NCI-H146 treated with DMSO at 0.1 percent for 48 hours (cell line): ENCODE measurements at regions not wholly inside any gene's neighbourhood (a gene's known extent, or its start where the extent isn't known, plus 50 kb on each side); places are given as distances from the start of the nearest gene placed in this dataset.

Experiments used
- DNase-seq: peaks from one replicate; lab custom pipeline; 2025; ENCODE audit not compliant: unreplicated experiment; lab: John Stamatoyannopoulos, UW

DNA sequence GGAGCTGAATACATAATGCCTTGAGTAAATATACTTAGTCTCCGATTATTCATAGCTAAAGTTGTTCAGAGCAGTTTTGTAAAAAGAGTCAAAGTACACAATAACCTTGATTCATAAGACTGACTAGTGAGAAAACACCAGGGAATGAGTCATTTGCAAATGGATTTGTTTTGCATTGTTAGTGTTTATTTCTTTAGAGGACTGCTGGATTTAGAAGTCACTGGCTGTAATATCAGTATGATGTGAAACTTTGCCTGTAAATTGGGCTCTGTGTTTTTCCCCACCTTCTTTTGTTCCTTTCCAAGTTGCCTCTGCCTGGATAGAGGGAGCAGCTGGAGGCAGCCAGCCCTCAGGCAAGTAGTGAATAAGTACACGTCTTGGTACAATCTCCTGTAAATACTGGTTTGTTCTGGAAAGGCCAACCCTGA lies 474.7 kb downstream of the NUF2 start:
- DNase-seq: peak; percentile 73

DNA sequence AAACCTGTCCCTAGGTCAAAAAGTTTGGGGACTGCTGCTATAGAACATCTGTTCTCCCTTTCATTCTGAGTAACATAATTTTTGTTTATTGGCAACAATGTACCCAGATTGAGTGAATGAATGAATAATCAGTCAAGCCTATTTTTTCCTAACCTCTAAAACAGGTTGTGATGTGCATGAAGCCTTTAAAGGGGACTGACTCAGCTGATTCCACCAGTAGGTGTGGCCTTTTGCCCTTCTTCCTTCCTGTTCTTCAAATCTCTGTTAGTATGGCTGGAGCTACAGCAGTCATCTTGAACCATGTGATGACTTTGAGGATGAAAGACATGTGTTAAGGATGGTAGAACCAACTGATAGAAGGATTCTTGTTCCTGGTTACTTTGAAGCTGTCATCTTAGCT lies 476.1 kb downstream of the NUF2 start:
- DNase-seq: no peak

DNA sequence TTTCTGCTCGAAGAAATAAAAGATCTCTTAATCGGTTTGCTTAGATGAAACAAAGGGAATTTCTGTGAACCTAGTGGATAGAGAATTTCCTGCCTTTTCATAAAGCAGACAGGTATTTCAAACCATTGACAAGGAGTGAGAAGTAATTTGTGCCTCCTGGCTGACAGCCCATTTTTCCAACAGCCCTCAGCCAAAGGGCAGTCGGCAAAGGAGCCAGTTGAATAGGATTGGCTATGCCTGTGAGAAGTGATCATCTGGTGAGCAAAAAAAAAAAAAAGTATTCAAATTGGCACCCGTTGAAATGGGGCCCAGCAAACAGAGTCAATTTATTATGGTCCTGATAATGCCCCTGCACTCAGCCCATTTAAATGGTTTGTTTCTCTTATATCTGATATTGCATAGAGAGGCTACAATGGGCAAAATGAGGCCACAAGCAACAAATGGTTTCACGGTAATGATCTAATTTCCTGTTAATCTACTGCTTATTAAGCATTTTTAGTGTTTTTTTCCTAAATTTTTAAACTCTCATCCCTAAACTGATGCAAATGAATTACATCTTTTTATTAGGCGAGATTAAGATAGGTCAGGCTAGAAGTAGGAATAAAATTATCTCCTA lies 477.5 kb downstream of the NUF2 start:
- peak; percentile 16 for DNase-seq

DNA sequence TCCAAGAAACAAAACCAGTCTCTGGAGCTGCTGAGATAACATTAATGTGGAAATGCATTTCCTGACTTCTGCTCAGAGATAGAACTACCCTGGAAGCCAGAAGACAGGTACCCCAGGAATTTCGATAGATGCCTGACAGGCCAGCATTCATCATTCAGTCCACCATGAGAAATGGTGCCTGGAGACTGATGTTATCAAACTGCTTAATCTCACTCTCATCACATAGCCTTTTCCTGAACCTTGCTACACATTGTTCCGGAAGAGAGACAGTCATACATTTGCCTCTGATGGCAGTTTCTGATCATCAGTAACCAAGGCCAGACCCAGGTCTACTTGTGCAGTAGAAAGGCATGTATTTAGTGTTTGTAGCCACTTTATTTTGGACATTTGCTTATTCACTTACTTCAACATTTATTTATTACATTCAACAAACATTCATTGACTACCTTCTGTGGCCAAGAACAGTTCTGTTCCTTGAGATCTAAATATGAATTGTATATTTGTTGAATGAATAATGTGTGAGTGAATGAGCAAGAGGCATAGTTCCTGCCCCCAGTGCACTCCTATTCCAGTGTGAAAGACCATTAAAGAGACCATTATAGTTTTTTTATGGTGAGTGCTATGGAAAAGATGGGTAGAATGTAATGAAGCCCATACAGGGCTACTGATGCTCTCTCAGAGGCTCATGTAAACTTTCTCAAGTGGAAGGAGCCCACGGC lies 485.7 kb downstream of the NUF2 start:
- DNase-seq: no peak

DNA sequence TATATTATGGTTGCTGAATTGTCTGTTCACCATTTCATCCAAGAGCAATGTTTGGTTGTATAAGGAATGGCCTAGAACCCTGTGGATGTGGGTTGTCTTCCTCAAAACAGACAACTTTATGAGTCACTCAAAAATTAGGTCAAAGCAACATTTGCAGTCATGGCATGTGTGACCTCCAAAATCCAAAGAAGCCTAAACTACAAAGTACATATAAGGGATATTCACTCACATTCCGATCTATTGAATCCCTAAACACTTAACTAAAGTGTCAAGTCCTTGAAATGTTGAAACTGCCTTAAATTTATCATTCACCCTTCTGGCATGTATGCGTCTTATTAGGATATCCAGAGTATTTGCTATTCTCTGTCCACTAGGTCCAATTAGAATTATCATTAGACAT lies 491.5 kb downstream of the NUF2 start:
- no peak for DNase-seq

DNA sequence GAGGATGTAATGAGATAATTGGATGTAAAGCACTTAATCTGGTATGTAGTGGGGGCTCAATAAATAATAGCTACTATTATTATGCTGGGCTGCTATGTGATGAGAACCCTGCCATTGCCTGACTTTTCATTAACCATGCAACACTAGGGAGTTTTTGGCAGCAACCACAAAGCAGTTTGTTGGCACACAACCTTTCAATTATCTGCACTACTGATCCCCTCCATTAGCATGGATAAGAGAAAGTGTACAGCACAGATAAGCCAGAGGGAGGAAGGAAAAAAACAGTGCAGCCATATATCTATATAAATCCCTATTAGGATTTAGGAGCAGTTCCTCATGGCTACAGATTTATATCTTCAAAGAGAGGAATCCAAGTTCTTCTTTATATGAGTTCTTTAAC lies 498.5 kb downstream of the NUF2 start:
- no peak for DNase-seq

DNA sequence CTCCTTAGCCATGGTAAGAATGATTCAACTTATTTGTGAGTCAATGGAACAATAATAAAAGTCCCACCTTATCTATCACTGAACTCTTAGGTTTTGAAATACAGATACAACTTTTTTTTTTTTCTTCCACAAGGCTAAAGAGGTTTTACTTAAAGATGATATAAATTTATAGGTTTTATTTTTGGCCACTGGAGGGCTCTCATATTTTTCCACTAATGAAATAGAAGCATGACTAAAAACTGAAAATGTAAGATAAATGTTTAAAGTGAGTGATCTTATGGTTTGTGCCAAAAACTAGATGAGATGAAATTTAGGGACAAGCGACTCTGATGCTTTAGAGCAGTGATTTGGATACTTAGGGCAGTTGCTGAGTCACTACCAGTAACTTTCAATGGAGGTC lies 499.0 kb downstream of the NUF2 start:
- DNase-seq: no peak

DNA sequence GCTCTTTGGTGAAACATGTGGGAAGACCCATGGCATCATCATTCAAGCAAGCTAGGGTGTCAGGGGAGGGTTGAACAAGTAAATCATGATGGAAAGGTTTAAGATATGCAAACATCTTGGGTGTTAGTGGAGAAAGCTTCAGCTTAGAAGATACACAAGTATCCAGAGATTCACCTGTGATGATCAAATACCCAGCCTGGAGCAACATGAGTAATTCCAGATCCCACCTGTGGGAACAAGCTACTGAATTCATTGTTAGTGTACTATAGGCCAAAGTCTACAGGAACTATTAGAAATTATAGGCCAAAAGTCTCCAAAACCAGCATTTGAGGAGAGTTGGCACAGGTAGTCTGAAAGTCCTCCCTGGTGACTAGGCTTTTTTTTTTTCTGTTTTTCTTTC lies 499.9 kb downstream of the NUF2 start:
- no peak for DNase-seq

DNA sequence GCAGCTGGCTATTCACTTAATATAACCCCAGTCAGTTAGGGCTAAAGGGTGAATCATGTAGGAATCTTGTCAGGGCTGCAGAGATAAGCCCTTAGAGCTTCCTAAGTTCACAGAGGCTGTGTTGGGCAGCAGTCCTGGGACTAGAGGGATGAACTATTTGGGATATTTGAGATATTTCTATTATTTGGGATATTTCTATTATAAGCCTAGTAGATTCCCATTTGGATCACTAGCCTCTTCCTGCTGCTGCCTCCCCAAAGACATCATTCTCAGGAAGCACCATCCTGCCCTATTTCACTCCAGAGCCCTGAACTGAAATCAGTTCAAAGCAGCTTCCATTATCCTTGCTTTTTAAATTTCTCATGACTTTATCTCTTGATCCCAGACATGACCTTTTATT lies 501.3 kb downstream of the NUF2 start:
- no peak for DNase-seq

DNA sequence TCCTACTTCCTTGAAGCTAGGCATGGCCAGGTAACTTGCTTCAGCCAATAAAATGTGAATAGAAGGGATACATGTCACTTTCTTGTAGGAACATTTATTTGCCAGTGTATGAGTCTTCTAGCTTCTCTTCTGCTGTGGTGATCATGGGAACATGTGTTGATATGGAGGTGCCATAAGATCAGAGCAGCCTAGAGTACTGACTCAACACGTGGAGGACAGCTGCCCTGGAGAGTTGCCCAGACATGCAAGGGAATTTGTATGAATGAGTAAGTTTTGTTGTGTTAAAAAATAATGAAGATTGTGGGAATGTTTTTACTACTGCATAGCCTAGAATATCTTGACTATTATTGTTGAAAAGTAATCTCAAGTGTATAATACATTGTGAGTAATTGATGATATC lies 502.3 kb downstream of the NUF2 start:
- no peak for DNase-seq

DNA sequence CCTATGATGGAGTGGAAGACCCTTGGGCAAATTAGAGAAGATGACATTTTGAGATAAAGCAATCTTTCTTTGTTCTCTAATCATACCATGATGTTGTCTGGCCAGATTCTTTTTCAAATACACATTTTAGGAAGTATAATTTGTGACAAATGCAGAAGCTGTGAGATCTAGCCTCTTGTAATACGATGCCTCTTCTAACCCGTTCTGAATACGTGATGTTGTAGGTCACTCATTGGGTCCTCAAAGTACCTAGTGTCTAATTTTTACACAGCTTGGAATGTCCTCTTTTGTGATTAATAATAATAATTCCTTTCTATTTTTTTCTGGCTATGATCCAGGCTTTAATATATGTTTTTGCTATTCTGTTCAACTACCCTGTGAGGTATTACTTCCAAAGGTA lies 502.7 kb downstream of the NUF2 start:
- no peak for DNase-seq

DNA sequence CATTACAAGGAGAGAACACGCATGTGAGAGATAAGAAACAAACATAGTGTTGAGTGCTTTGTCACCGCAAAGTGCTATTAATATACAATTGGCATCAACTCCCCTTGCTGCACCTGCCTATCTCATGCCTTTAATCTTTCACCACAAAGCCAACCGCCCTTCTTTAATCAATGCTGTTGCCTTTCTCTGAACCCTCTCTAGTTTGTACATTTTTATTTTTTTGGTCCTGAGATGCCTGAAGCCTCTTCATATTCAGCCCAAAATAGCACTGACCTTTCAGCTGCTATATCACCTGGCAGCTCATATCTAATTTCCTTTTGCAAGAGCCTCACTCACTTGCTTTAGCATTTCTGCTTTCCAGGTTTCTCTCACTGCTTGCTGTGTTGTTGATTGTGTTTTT lies 504.7 kb downstream of the NUF2 start:
- DNase-seq: peak; percentile 97

DNA sequence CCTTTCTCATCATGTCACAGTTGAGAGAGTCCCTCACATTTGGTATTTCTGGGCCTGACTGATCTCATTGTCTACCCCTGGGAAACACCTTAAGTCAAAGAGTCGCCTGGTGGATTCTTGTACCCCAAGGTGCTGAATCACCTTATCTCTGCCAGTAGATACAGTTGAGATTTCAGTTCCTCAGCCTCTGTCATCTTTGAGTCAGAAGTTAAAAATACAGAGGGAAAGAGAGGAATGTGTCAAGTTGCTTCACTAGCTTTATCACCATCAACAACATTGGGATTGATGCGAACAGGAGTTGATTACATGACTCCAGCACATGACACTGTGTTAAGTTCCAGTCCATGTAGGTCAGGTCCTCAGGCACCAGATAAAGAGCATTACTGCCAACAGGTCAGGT lies 513.0 kb downstream of the NUF2 start:
- DNase-seq: no peak

DNA sequence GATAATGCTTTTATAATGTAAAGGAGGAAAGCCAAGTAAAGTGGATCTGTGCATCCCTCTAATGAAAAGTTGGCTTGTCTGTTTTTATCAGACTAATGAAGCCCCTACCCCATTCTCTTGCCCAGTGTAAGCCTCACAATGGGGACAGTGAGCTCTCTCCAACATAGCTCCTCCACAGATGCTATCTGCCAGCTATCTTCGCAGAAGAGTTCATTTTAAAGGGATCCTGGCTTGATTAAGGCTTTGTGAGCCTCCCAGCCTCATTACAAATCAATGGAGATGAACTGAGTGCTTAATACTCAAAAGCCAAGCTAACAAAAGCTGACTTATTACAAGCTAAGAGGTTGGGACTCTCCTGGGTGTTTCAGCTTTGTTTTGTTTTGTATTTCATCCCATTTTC lies 514.7 kb downstream of the NUF2 start:
- no peak for DNase-seq

DNA sequence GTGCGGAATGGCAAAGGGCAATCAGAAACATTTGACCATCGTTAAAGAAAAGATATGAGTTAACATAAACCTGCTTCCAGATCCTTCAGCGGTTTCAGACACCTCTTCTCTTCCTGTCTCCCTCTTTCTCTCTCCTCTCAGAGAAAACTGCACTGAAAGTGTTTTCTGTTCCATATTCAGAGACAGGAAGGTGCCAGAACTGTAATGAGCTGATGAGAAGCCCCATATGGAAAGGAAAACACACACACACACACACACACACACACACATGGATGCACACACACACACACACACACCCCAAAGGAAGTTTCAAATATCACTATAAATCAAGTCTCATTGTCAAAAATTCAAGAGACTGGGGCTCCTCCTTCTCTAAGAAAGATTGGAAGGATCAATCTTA lies 515.5 kb downstream of the NUF2 start:
- DNase-seq: no peak

DNA sequence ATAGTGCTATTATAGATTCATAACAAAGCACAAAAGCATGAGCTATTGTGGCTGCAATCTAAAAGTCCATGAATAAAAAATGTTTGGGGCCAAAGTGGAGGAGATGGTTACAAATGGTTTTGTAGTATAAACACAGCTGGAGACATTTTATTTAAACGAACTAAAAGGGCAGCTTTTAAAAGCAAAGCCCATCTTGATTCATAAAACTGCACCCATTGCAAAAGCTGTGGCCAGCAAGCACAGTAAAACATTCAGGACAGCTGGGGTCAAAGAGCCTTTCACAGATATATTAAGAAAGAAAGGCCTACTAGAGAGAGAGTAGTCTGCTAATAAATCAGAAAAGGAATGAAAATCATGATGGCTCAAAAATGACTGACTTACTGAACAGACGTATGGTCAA lies 520.8 kb downstream of the NUF2 start:
- no peak for DNase-seq

DNA sequence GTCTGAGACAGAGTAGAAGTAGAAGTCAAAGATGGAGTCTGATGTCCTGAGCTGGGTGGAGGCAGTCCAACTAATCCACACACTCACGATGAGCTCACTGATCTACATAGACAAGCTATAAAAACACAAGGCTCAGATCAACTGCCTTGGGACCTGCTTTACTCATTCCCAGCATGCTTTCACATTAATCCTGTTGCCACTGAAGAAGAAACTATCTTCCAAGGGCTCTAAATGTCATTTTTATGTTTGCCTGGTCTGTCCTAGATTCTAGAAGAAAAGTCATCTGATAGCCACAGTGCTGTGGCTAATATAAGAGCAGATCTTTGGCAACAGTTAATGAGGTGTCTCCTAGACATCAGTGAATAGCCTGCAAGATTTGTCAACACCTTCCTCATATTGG lies 522.7 kb downstream of the NUF2 start:
- DNase-seq: no peak

DNA sequence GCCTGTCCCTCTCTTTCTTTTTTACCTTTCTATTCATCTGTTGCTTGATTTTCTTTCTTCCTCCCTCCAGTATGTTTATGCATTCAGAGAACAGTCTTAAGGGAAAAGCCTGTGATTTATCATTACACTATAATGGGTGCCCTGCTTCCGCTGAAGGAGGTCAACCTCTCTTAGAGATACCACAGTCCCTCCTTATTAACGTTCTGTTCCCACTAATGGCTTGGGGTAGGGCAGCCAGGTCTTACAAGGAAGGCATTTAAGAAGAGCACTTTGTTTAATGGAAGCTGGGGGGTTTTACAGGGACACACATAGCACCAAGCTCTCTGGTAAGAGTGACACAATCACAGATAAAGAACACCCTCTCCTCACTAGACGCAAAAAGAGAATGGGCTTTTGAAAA lies 523.5 kb downstream of the NUF2 start:
- DNase-seq: no peak

DNA sequence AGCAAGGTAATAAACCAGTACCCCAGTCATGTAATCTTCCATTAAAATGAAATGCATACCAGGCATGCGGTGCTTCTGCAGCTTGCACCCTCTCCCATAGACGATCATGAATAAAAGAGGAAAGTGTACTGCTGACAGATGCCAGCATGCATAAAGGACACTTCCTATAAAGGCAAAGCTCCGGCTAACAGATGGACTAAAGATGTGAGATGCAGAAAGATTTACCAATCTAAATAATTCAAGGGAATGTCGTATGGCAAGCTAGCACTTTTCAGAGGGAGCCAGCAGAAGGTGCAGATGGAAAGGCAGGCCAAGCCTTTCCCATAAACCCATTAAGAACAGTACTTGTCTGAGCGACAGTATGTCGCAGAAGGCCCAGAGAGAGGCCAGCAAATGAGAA lies 542.0 kb downstream of the NUF2 start:
- no peak for DNase-seq

DNA sequence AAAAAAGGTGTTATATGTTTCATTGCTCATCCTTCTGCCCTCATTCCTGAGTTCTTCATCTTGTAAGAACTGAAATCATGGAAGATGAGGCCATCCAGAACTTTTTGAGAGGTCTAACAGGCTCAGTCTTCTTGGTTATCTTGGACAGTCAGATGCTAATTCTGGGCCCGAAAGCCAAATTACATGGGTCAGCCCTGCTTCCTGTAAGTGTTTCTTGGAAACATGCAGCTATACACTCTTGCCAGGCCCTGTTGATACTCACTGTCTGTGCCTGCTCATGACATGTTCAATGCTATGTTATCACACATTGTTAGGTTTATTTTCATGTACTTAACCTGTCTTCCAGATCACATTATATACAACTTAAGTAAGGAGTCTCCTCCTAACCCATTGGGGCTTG lies 542.5 kb downstream of the NUF2 start:
- no peak for DNase-seq

DNA sequence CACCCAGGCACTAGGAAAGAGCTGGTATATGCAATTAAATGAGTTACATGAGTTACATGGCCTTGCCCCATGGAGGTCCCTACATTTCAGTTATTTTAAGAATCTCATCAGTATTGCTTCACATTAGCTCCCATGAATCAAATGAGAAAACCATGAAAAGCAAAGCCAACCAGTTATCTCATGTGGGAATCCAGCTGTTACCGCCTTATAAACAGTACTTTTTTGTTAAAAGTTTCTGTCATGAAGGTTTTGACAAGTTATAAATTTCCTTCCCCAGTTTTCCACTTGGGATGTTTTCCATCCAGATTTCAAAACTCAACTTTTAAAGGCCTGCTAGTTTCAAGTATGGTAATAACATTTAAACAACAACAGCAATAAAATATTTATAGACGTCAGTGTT lies 544.8 kb downstream of the NUF2 start:
- no peak for DNase-seq

DNA sequence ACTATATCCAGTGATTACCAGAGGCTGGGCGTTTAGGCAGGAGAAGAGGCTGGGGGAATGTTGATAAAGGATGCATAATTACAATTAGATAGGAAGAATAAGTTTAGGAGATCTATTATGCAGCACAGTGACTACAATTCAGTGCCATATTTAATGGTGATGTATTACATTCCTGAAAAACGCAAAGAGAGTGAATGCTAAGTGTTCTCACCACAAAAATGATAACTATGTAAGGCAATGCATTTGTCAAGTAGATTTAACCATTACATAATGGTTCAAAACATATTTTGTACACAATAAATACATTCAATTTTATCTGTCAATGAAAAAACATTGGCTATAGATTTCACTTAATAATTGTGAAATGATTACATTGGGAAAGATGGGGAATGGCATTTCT lies 548.9 kb downstream of the NUF2 start:
- DNase-seq: no peak

DNA sequence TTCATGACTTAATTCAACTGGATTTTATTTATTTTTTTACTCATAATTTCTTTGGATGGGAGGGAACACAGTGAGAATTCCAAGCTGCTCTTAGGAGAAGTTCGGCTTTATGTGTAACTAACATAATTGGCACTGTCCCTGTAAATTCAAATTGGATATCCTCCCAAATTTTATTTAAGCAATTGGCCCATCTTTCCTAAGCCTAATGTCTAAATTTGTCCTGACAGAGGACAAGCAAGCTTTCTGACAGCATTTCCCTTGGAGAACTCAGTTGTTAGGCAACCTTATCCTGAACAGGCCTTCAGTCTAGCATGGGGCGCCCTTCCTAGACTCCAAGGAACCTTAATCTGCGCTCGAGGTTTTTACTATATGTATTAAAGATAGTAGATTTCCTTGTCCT lies 550.3 kb downstream of the NUF2 start:
- DNase-seq: no peak
